ENCODE measurements at regions not wholly inside any gene's neighbourhood (a gene's known extent, or its start where the extent isn't known, plus 50 kb on each side); places are given as distances from the start of the nearest gene placed in this dataset.
"Not testable (repeated sequence)": the region's sequence is repeated elsewhere in the genome, so short reads cannot be mapped to it uniquely, and the experiment has no call there.

- DNase-seq = peak; percentile 14
Measured at GRCh38 chr5:40121236-40121635, 558.5 kb upstream of the PTGER4 start.

- DNase-seq = no peak
Measured at GRCh38 chr5:40112875-40113274, 566.8 kb upstream of the PTGER4 start.

GRCh38 chr5:40111036-40111435 lies 568.7 kb upstream of the PTGER4 start:
- not testable (repeated sequence) for DNase-seq

- peak; percentile 24 for DNase-seq
Measured at GRCh38 chr5:40108764-40109390, 570.8 kb upstream of the PTGER4 start.

GRCh38 chr5:40107786-40108185 lies 571.9 kb upstream of the PTGER4 start:
- not testable (repeated sequence) for DNase-seq

- no peak for DNase-seq
Measured at GRCh38 chr5:40106847-40107246, 572.9 kb upstream of the PTGER4 start.

GRCh38 chr5:40098313-40098712 lies 581.4 kb upstream of the PTGER4 start:
- DNase-seq = no peak

- DNase-seq = no peak
Measured at GRCh38 chr5:40093550-40093949, 586.2 kb upstream of the PTGER4 start.

GRCh38 chr5:40089269-40089668 lies 590.4 kb upstream of the PTGER4 start:
- DNase-seq = no peak

- DNase-seq = no peak
Measured at GRCh38 chr5:40084614-40085013, 595.1 kb upstream of the PTGER4 start.

- DNase-seq = no peak
Measured at GRCh38 chr5:40082313-40082712, 597.4 kb upstream of the PTGER4 start.

GRCh38 chr5:40080191-40080590 lies 599.5 kb upstream of the PTGER4 start:
- no peak for DNase-seq

- DNase-seq = no peak
Measured at GRCh38 chr5:40078898-40079575, 600.7 kb upstream of the PTGER4 start.

- DNase-seq = no peak
Measured at GRCh38 chr5:40074826-40075225, 604.9 kb upstream of the PTGER4 start.

GRCh38 chr5:40073927-40074326 lies 605.8 kb upstream of the PTGER4 start:
- DNase-seq = no peak

- peak; percentile 26 for DNase-seq
Measured at GRCh38 chr5:40071870-40072269, 607.8 kb upstream of the PTGER4 start.

GRCh38 chr5:40066616-40067015 lies 613.1 kb upstream of the PTGER4 start:
- DNase-seq = no peak

GRCh38 chr5:40052808-40053207 lies 626.9 kb upstream of the PTGER4 start:
- no peak for DNase-seq

- peak; percentile 75 for DNase-seq
Measured at GRCh38 chr5:40046792-40047191, 622.0 kb upstream of the DAB2 start.

- DNase-seq = no peak
Measured at GRCh38 chr5:40045429-40045828, 620.6 kb upstream of the DAB2 start.

GRCh38 chr5:40043916-40044315 lies 619.1 kb upstream of the DAB2 start:
- DNase-seq = peak; percentile 3

GRCh38 chr5:40041452-40041851 lies 616.7 kb upstream of the DAB2 start:
- DNase-seq = peak; percentile 37

GRCh38 chr5:40037713-40038112 lies 612.9 kb upstream of the DAB2 start:
- DNase-seq = no peak

GRCh38 chr5:40034441-40034840 lies 609.7 kb upstream of the DAB2 start:
- no peak for DNase-seq

- DNase-seq = no peak
Measured at GRCh38 chr5:40033411-40033810, 608.6 kb upstream of the DAB2 start.

Measured in HCEC 1CT (cell line).